Fibroblast of mammary gland (primary cell): ENCODE measurements at regions not wholly inside any gene's neighbourhood (a gene's known extent, or its start where the extent isn't known, plus 50 kb on each side); places are given as distances from the start of the nearest gene placed in this dataset.

Source experiments
- DNase-seq: peaks from one replicate; pipeline ENCODE4 v3.0.0-alpha.2; 2010; ENCODE audit warnings: low read depth
- H3K4me3 ChIP-seq: 2 replicates; pipeline ENCODE4 v1.5.1; 2011; ENCODE audit warnings: low read depth, mild to moderate bottlenecking, low read length, moderate library complexity; ENCODE audit not compliant: control insufficient read depth
- CTCF ChIP-seq: conservative IDR thresholded peaks from 2 replicates; pipeline ENCODE4 v1.5.1; 2011; ENCODE audit warnings: low read depth, low read length, inconsistent platforms; ENCODE audit not compliant: control insufficient read depth, insufficient read depth

- DNase-seq: no peak
- H3K4me3 ChIP-seq: no peak overlapping the region
- no peak for TF ChIP-seq CTCF
Measured at GRCh38 chr9:4921449-4921848, 63.6 kb upstream of the JAK2 start.

- no peak for DNase-seq
- no peak for TF ChIP-seq CTCF
- no peak overlapping the region for H3K4me3 ChIP-seq
Measured at GRCh38 chr9:4922101-4922500, 63.0 kb upstream of the JAK2 start.

GRCh38 chr9:4922730-4923129 lies 62.3 kb upstream of the JAK2 start:
- no peak for DNase-seq
- TF ChIP-seq CTCF: no peak

GRCh38 chr9:4923141-4923540 lies 61.9 kb upstream of the JAK2 start:
- no peak for DNase-seq
- no peak overlapping the region for H3K4me3 ChIP-seq
- TF ChIP-seq CTCF: no peak

More at GRCh38 chr9:4922730-4923129, 62.3 kb upstream of the JAK2 start:
- H3K4me3 ChIP-seq: no peak overlapping the region

- DNase-seq: peak; percentile 61
- TF ChIP-seq CTCF: peak; percentile 43
- no peak overlapping the region for H3K4me3 ChIP-seq
Measured at GRCh38 chr9:4923580-4924544, 61.2 kb upstream of the JAK2 start.

GRCh38 chr9:4926239-4926638 lies 58.8 kb upstream of the JAK2 start:
- DNase-seq: no peak
- TF ChIP-seq CTCF: no peak

More at GRCh38 chr9:4926239-4926638, 58.8 kb upstream of the JAK2 start:
- no peak overlapping the region for H3K4me3 ChIP-seq
